ENCODE measurements at regions not wholly inside any gene's neighbourhood (a gene's known extent, or its start where the extent isn't known, plus 50 kb on each side); places are given as distances from the start of the nearest gene placed in this dataset.

DNA sequence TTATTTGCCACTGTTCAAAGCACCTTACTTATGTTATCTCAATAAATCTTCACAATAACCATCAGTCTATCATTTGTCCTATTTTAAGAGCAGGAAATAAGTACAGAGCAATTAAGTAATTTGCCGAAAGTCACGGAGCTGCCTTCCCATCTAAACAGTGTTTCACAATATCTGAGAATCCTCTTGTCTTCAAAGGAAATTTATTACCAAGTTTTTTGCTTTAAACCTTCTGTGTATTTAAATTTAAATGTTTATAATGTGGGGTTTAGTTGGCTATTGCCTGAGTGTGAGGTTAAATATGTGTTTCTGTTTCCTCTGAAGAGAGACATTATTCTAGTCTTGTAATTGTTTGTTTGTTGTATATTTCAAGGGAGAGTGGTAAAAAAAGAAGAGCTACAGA is 633.1 kb downstream of the EFNB2 start:
- TF ChIP-seq JUNB (IDR thresholded peaks at IDR 0.05; ENCODE audit: unreplicated experiment) (no peak), ZNF331 (CRISPR knock-in tag; IDR thresholded peaks at IDR 0.05; ENCODE audit: low read depth) (no peak), POLR2AphosphoS5 (IDR thresholded peaks at IDR 0.05; ENCODE audit: low read depth) (no peak), ZNF114 (CRISPR knock-in tag; IDR thresholded peaks at IDR 0.05) (no peak)
- TF ChIP-seq, protein P1, sequence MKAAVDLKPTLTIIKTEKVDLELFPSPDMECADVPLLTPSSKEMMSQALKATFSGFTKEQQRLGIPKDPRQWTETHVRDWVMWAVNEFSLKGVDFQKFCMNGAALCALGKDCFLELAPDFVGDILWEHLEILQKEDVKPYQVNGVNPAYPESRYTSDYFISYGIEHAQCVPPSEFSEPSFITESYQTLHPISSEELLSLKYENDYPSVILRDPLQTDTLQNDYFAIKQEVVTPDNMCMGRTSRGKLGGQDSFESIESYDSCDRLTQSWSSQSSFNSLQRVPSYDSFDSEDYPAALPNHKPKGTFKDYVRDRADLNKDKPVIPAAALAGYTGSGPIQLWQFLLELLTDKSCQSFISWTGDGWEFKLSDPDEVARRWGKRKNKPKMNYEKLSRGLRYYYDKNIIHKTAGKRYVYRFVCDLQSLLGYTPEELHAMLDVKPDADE (IDR thresholded peaks at IDR 0.05) = no peak
- TF ChIP-seq, protein P2, sequence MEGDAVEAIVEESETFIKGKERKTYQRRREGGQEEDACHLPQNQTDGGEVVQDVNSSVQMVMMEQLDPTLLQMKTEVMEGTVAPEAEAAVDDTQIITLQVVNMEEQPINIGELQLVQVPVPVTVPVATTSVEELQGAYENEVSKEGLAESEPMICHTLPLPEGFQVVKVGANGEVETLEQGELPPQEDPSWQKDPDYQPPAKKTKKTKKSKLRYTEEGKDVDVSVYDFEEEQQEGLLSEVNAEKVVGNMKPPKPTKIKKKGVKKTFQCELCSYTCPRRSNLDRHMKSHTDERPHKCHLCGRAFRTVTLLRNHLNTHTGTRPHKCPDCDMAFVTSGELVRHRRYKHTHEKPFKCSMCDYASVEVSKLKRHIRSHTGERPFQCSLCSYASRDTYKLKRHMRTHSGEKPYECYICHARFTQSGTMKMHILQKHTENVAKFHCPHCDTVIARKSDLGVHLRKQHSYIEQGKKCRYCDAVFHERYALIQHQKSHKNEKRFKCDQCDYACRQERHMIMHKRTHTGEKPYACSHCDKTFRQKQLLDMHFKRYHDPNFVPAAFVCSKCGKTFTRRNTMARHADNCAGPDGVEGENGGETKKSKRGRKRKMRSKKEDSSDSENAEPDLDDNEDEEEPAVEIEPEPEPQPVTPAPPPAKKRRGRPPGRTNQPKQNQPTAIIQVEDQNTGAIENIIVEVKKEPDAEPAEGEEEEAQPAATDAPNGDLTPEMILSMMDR (conservative IDR thresholded peaks at IDR 0.05; ENCODE audit: low read depth in 2 of 2) = no peak
- TF ChIP-seq, protein P3, sequence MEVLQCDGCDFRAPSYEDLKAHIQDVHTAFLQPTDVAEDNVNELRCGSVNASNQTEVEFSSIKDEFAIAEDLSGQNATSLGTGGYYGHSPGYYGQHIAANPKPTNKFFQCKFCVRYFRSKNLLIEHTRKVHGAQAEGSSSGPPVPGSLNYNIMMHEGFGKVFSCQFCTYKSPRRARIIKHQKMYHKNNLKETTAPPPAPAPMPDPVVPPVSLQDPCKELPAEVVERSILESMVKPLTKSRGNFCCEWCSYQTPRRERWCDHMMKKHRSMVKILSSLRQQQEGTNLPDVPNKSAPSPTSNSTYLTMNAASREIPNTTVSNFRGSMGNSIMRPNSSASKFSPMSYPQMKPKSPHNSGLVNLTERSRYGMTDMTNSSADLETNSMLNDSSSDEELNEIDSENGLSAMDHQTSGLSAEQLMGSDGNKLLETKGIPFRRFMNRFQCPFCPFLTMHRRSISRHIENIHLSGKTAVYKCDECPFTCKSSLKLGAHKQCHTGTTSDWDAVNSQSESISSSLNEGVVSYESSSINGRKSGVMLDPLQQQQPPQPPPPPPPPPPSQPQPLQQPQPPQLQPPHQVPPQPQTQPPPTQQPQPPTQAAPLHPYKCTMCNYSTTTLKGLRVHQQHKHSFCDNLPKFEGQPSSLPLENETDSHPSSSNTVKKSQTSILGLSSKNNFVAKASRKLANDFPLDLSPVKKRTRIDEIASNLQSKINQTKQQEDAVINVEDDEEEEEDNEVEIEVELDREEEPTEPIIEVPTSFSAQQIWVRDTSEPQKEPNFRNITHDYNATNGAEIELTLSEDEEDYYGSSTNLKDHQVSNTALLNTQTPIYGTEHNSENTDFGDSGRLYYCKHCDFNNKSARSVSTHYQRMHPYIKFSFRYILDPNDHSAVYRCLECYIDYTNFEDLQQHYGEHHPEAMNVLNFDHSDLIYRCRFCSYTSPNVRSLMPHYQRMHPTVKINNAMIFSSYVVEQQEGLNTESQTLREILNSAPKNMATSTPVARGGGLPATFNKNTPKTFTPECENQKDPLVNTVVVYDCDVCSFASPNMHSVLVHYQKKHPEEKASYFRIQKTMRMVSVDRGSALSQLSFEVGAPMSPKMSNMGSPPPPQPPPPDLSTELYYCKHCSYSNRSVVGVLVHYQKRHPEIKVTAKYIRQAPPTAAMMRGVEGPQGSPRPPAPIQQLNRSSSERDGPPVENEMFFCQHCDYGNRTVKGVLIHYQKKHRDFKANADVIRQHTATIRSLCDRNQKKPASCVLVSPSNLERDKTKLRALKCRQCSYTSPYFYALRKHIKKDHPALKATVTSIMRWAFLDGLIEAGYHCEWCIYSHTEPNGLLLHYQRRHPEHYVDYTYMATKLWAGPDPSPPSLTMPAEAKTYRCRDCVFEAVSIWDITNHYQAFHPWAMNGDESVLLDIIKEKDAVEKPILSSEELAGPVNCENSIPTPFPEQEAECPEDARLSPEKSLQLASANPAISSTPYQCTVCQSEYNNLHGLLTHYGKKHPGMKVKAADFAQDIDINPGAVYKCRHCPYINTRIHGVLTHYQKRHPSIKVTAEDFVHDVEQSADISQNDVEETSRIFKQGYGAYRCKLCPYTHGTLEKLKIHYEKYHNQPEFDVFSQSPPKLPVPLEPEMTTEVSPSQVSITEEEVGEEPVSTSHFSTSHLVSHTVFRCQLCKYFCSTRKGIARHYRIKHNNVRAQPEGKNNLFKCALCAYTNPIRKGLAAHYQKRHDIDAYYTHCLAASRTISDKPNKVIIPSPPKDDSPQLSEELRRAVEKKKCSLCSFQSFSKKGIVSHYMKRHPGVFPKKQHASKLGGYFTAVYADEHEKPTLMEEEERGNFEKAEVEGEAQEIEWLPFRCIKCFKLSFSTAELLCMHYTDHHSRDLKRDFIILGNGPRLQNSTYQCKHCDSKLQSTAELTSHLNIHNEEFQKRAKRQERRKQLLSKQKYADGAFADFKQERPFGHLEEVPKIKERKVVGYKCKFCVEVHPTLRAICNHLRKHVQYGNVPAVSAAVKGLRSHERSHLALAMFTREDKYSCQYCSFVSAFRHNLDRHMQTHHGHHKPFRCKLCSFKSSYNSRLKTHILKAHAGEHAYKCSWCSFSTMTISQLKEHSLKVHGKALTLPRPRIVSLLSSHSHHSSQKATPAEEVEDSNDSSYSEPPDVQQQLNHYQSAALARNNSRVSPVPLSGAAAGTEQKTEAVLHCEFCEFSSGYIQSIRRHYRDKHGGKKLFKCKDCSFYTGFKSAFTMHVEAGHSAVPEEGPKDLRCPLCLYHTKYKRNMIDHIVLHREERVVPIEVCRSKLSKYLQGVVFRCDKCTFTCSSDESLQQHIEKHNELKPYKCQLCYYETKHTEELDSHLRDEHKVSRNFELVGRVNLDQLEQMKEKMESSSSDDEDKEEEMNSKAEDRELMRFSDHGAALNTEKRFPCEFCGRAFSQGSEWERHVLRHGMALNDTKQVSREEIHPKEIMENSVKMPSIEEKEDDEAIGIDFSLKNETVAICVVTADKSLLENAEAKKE (CRISPR knock-in tag; IDR thresholded peaks at IDR 0.05) = no peak
- H3K4me1 Mint-ChIP-seq = no peaks in the 10 kb centered on the region
- H3K27ac Mint-ChIP-seq = no peak overlapping the region
- H3K27me3 Mint-ChIP-seq (ENCODE audit: insufficient read depth, low read depth, poor library complexity) = no peaks in the 10 kb centered on the region
- no peak overlapping the region for H3K4me3 Mint-ChIP-seq
- no peak for ATAC-seq
- no peaks in the 10 kb centered on the region for H3K36me3 Mint-ChIP-seq (ENCODE audit: low read depth)
- H3K27me3 ChIP-seq (ENCODE audit: insufficient read depth) = no peaks in the 10 kb centered on the region
- H3K4me2 ChIP-seq = no peak overlapping the region
- no peaks in the 10 kb centered on the region for H3K9me2 ChIP-seq (ENCODE audit: insufficient read depth)
- no peak overlapping the region for H3K27ac ChIP-seq (ENCODE audit: low read depth)
- H4K20me1 ChIP-seq (replicated peaks; ENCODE audit: insufficient read depth) = no peaks in the 10 kb centered on the region
- no peaks in the 10 kb centered on the region for H3K36me3 ChIP-seq (ENCODE audit: insufficient read depth)
- no peak overlapping the region for H2AFZ ChIP-seq
- H3K9me3 Mint-ChIP-seq = no peaks in the 10 kb centered on the region
- no peak overlapping the region for H3K4me3 ChIP-seq
- no peaks in the 10 kb centered on the region for H3F3A ChIP-seq (replicated peaks; ENCODE audit: low read depth)
- DNase-seq (ENCODE audit: low spot score) = no peak
- no peaks in the 10 kb centered on the region for H3K79me2 ChIP-seq (replicated peaks; ENCODE audit: insufficient read depth)
- no peaks in the 10 kb centered on the region for H3K4me1 ChIP-seq (ENCODE audit: insufficient read depth)

Measured in GM23338 (cell line).